Cardiac septum (tissue), 1 donor: ENCODE measurements at regions not wholly inside any gene's neighbourhood (a gene's known extent, or its start where the extent isn't known, plus 50 kb on each side); places are given as distances from the start of the nearest gene placed in this dataset.
"Not testable (repeated sequence)": the region's sequence is repeated elsewhere in the genome, so short reads cannot be mapped to it uniquely, and the experiment has no call there.

Source experiments
- DNase-seq: peaks from one replicate; pipeline ENCODE4 v3.0.0-alpha.2; 2020; ENCODE audit warnings: low spot score
- intact Hi-C: fragments of 100-400 bp; cut with DNase I; formaldehyde crosslinking; loops from one replicate; pipeline ENCODE4 v1.14.0; 2022
- donor health status: DM: no; HTN: no; CAD: no.

- DNase-seq = no peak
- intact Hi-C loops = no loop called here
Observed at GRCh38 chr11:81853791-81854190, 879.9 kb downstream of the FAM181B start.

GRCh38 chr11:81852896-81853295 is 880.8 kb downstream of the FAM181B start:
- DNase-seq = no peak
- intact Hi-C loops = no loop called here

DNA sequence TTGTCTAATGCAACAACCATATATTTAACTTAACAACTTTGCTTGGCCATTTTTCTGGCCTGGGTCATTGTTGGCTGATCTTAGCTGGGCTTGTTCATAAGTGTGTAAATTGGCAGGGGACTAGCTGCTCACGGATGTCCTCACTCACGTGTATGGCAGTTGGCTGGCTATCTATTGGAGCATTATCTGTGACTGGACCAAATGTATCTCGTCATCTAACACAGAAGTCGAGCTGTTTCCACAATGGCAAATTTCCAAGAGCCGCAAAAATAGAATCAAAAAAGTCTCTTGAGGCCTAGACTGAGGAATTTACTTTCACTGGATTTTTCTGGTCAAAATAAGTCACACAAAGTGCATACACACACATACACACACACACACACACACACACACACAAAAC is 893.3 kb downstream of the FAM181B start:
- no peak for DNase-seq
- intact Hi-C loops = no loop called here

GRCh38 chr11:81839976-81840375 is 893.7 kb downstream of the FAM181B start:
- intact Hi-C loops = no loop called here
- DNase-seq = no peak

- intact Hi-C loops = no loop called here
- DNase-seq = no peak
Observed at GRCh38 chr11:81839016-81839415, 894.6 kb downstream of the FAM181B start.

DNA sequence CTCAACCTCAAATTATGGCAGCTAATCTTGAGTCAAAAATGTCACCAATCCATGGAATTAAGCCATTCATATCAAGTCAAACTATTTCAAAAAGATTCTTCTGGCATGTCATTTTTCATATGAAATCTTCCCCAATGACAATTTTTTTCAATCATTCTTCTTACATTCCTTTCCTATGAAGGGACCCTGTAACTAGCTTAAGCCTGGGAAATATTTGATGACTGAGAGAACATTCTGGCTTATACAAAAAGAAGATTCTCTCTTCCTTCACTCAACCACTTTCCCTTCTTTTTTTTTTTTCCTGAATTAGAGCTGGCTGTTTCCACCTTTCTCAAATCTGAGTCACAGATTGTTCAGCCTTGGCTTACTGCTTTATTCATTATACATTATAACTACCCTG is 903.7 kb downstream of the FAM181B start:
- DNase-seq = no peak
- intact Hi-C loops = no loop called here

DNA sequence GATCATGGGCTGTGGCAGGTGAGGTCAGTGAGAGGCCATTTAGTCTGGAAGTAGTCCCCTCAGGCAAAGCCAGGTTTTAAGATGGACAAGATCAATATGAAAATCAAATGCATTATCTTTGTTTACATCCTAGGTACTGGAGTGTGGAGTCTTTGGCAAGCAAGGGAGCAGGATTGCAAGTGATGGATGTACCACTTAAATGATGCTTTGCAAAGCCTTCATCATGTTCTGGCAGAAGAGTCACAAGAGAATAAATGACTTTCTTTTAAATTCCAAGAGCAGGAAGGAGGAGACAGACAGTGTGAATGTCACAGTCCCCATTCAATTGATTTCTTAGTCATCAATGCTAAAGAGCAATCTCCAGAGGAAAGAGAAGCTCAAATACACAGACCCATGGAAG is 908.3 kb downstream of the FAM181B start:
- DNase-seq = no peak
- intact Hi-C loops = no loop called here

DNA sequence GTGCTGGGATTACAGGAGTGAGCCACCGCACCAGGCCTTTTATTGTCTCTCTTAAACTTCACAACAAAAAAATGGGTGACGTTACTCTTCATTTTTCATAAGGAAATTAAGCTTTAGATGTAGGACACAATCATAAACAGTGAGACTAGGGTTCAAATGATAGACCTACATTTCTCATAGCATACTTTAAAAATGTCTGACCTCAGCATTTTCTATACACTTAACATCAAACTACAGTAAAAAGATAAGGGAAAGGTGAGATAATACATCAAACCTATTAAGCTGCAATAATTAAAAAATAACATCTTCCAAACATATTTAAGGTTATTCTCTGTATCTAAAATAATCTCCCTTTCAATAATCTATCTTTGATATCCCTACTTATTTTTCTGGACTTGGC is 914.2 kb downstream of the FAM181B start:
- DNase-seq = no peak
- intact Hi-C loops = no loop called here

DNA sequence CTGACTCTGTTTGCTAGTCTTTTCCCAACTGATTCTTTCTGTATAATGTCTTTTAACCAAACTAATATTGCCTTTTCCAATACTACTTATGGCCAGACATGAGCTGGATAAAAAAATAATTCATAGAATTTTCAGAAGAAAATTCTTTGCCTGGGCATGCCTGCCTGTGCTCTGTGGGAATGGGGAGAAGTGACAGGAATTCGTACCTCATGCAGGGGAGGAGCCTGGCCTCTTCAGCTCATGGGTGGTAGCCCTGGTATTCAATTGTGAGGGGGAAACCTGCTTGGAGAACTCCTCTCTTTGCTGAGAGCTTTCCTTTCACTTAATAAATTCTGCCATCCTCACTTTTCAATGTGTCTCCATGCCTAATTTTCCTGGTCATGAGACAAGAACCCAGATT is 928.8 kb downstream of the FAM181B start:
- intact Hi-C loops = no loop called here

GRCh38 chr11:81802591-81802990 is 931.1 kb downstream of the FAM181B start:
- intact Hi-C loops = no loop called here

More for the DNA sequence above, 928.8 kb downstream of the FAM181B start:
- DNase-seq = no peak

DNA sequence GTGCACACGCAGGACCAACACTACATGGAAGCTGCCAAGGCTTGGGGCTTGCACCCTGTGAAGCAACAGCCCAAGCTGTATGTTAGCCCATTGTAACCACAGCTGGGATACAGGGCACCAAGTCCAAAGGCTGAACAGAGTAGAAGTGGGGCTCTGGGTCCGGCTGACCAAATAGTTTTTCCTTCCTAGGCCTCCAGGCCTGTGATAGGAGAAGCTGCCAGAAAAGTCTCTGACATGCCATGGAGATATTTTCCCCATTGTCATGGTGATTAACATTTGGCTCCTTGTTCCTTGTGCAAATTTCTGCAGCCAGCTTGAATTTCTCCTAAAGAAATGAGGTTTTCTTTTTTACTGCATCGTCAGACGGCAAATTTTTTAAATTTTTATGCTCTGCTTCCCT is 941.2 kb downstream of the FAM181B start:
- intact Hi-C loops = no loop called here
- DNase-seq = no peak

More at GRCh38 chr11:81802591-81802990, 931.1 kb downstream of the FAM181B start:
- DNase-seq = no peak

DNA sequence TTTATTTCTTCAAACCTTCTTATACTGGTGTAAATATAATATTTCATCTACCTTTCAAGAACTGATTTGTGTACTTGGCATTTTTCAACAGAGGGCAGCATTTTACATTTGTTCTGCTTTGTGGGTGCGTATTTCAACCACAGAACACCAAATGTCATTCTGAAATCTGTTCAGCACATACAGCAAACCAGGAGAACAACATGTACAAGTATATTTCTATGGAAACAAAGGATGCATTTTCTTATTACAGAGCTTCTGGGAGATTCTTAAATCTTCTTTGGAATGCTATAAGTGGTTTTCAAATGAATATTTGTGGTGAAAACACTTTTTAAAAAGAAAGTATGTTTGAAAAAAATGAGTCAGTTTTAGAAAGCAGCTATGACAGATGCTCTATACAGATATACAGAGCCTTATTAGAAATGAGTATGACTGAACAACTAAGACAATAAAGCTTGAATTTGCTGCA is 946.0 kb downstream of the FAM181B start:
- intact Hi-C loops = no loop called here
- DNase-seq = no peak

GRCh38 chr11:81772166-81772565 is 961.5 kb downstream of the FAM181B start:
- intact Hi-C loops = no loop called here
- no peak for DNase-seq

- intact Hi-C loops, DNase-seq: not testable (repeated sequence)
Observed at GRCh38 chr11:81769906-81770305, 963.8 kb downstream of the FAM181B start.

DNA sequence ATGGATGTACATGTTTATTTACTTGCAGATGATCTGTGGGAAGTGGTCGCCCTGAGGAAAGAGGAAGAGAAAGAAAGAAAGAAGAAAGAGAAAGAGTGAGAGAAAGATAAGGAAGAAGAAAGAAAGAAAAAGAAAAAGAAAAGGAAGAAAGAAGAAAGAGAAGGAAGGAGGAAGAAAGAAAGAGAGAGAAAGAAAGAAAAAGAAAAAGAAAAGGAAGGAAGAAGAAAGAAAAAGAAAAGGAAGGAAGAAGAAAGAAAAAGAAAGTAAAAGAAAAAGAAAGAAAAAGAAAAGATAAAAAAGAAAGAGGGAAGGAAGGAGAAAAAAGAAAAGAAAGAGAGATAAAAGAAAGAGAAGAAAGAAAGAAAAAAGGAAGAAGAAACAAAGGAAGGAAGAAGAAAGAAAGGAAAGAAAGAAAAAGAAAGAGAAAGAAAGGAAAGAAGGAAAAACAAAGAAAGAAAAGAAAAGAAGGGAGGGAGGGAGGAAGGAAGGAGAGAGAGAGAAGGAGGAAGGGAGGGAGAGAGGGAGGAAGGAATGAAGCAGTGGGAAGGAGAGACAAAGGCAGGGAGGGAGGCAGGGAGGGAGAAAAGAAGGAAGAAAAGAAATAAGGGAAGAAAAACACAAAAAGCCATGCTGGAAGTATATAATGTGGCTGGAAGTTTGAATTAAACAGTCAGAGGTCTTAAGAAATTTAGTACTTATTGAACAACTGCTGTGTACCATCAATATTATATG is 976.6 kb downstream of the FAM181B start:
- intact Hi-C loops = no loop called here
- no peak for DNase-seq

GRCh38 chr11:81749245-81749644 is 984.4 kb downstream of the FAM181B start:
- intact Hi-C loops = no loop called here

DNA sequence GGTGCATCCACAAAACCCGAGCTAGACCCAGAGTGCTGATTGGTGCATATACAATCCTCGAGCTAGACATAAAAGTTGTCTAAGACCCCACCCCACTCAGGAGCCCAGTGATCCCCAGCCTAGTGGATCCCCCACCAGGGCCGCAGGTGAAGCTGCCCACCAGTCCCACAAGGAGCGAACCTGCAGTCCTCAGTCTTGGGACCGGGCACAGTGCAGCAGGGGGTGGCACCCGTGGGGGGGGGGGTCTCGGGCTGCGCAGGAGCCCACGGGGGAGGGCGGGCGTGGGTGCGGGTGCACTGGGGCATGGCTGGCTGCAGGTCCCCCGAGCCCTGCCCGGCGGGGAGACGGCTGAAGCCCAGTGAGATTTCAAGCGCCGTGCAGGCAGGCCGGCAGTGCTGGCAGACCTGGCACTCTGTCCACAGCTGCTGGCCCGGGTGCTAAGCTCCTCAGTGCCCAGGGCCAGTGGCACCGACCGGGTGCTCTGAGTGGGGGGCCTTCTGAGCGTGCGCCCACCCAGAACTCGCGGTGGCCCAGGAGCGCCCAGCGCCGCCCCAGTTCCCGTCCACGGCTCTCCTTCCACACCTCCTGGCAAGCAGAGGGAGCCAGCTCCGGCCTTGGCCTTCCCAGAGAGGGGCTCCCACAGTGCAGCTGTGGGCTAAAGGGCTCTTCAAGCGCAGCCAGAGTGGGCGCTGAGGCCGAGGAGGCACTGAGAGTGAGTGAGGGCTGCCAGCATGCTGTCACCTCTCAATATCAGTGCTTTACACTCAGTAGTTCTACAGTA is 989.1 kb downstream of the FAM181B start:
- intact Hi-C loops = no loop called here
- DNase-seq = no peak

More at GRCh38 chr11:81749245-81749644, 984.4 kb downstream of the FAM181B start:
- DNase-seq = no peak

DNA sequence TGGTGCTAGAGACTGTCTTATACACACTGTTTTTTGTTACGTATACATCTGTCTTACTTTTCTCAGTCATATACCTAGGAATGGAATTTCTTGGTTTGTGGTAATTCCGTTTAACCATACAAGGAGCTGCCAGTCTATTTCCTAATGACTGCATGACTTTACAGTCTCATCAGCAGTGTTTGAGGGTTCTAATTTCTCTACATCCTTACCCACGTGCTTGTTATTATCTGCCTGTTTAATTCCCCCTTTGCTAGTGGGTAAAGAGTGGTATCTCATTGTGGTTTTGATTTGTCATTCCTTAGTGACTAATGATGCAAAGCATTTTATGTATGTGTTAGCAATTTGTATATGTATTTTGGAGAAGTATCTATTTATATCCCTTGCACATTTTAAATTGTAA is 1008.0 kb downstream of the FAM181B start:
- intact Hi-C loops = no loop called here
- no peak for DNase-seq

DNA sequence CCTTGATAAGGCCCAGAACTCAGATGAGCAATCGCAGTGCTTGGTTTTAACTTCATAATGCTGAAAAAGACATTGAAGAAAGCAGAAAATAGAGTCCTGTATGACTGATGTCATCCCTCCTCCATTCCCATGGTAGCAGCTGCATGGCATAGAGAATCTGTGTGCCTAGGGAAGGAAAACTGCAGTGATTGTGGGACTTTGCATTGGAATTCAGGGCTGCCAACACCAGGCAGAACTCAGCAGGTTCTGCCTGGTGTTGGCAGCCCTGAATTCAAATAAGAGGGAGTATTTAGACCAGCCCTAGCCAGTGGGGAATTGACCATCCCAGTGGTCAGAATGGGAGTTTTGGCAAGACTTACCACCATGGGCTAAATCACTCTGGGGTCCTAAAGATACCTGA is 1016.0 kb downstream of the FAM181B start:
- intact Hi-C loops = no loop called here
- DNase-seq = no peak

DNA sequence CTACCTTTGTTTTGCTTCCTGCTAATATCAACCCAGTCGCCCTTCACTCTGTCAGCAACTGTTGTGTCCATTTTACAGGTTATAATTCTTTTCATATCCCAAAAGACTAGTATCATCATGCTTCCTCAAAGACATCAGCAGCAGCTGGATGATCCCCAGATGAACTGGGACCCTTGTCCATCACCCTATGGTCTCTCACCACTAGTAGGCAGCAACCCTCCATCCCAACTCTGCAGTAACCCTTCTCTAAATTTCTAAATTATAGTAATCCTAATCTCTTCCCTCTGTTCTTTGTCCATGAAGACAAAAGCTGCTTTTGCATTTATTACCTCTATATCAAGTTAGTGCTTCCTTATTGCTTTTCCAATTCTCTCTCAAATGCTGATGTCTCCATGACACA is 1025.8 kb downstream of the FAM181B start:
- DNase-seq = no peak
- intact Hi-C loops = no loop called here

GRCh38 chr11:81705283-81705682 is 1028.4 kb downstream of the FAM181B start:
- intact Hi-C loops = no loop called here
- DNase-seq = no peak
